ENCODE measurements at regions not wholly inside any gene's neighbourhood (a gene's known extent, or its start where the extent isn't known, plus 50 kb on each side); places are given as distances from the start of the nearest gene placed in this dataset.
"Not testable (repeated sequence)": the region's sequence is repeated elsewhere in the genome, so short reads cannot be mapped to it uniquely, and the experiment has no call there.

GRCh38 chr20:56766528-56766927 is 137.4 kb downstream of the TFAP2C start:
- no peak for DNase-seq (ENCODE audit: low read depth)

GRCh38 chr20:56769921-56770600 is 141.0 kb downstream of the TFAP2C start:
- no peak for DNase-seq (ENCODE audit: low read depth)

GRCh38 chr20:56773749-56774148 is 144.6 kb downstream of the TFAP2C start:
- peak; percentile 50 for DNase-seq (ENCODE audit: low read depth)

- DNase-seq (ENCODE audit: low read depth) = no peak
These were observed 145.8 kb downstream of the TFAP2C start for GRCh38 chr20:56774873-56775272.

- no peak for DNase-seq (ENCODE audit: low read depth)
These were observed 147.2 kb downstream of the TFAP2C start for GRCh38 chr20:56776345-56776744.

GRCh38 chr20:56778765-56779195 is 149.7 kb downstream of the TFAP2C start:
- DNase-seq (ENCODE audit: low read depth) = no peak

DNA sequence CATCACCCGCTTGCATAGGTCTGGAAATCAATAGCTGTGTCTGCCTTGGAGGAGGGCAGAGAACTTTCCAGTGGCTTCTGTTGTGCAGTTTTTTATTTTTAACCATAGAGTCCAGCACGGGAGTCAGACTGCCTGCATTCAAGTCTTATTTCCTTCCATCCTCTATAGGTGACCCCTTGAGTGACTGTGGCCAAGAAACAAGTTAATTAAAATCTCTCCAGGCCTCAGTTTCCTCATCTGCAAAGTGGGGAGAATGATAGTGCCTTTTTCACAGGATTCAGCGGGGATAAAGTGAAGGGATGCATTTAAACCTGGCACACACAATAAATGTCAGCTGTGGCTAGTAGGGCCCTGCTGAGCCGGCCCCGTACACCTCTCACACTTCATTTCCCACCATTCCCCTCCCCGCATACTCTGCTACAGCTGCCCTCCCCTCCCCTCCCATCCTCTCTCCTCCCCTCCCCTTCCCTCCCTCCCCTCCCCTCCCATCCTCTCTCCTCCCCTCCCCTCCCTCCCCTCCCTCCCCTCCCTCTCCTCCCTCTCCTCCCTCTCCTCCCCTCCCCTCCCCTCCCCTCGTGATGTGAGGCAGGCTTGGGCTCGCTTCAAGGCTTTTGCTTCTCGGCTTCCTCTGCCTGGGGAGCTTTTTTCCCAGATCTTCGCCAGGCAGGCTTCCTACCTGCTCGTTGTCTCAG is 150.5 kb downstream of the TFAP2C start:
- no peak for DNase-seq (ENCODE audit: low read depth)

DNA sequence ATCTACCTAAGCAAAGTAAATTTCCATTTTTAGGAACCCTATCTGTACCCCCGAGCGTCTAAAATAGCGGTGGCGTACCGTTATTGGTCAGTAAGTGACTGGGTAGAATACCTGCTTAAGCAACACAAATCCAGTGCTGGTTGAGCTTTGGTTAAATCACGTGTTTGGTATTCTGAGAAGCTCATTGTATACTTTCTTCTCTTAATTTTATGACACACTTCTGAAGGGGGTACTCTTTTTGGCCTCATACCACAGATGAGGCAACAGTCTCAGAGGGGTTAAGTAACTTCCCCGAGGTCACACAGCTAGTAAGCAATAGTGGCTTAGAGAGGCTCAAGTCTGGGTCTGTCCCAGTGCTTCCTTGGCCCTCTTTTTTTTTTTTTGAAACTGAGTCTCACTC is 151.2 kb downstream of the TFAP2C start:
- DNase-seq (ENCODE audit: low read depth) = no peak

DNA sequence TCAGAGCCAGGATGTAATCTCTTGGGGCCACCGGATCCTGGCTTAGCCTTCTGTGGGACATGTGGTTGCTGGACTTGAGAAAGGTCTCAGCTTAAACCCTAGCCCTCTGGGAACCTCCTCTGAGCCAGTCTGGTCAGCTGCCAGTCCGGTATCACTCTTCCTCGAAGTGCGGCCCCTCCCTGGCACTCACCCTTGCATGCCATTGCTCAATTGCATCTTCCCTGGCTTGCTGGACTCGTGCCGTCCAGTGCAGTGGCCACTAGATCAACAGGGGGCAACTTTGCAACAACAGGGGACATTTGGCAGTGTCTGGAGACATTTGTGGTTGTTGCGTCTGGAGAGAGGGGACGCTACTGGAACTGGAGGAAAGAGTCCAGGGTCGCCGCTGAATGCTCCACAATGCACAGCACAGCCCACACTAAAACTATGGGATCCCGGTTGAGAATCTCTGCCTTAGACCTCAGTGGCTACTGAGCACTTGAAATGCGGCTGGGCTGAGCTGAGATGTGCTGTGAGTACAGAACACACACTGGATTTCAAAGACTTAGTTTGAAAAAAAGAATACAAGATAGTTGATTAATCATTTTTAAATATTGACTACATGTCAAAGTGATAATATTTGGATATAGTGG is 152.1 kb downstream of the TFAP2C start:
- no peak for DNase-seq (ENCODE audit: low read depth)

DNA sequence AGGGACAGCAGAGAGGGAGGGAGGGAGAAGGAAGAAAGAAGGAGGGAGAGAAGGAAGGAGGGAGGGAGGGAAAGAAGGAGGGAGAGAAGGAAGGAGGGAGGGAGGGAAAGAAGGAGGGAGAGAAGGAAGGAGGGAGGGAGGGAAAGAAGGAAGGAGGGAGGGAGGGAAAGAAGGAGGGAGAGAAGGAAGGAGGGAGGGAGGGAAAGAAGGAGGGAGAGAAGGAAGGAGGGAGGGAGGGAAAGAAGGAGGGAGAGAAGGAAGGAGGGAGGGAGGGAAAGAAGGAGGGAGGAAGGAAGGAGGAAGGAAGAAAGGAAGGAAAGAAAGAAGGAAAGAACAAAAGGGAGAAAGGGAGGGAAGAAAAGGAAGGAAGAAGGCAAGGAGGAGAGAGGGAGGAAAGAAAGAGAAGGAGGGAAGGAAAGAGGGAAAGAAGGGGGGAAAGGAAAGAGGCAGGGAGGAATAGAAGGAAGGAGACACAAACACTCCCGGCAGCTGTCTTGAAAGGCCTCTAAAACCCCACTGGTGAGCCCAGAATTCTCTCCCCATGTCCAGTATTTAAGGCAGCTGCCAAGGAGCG is 153.0 kb downstream of the TFAP2C start:
- not testable (repeated sequence) for DNase-seq (ENCODE audit: low read depth)

GRCh38 chr20:56782814-56783213 is 153.7 kb downstream of the TFAP2C start:
- not testable (repeated sequence) for DNase-seq (ENCODE audit: low read depth)

- DNase-seq (ENCODE audit: low read depth) = no peak
These were observed 154.7 kb downstream of the TFAP2C start for GRCh38 chr20:56783826-56784225.

DNA sequence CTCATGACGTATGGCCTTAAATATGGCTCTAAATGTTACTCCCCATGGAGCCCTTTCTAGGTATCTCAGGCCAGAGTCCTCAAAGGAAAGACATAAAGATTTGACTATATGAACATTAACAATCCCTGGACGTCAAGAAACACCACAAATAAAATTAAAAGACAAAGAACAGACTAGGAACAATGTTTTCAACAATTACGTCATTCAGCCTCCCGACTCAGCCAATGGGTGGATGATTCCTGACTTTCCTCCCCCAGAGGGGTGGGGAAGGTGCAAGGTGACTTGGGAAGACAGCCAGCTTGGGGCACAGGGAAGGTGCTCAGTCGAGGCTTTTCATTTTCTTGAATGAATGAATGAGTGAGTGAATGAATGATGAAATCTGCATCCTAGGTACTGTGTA is 157.4 kb downstream of the TFAP2C start:
- no peak for DNase-seq (ENCODE audit: low read depth)

GRCh38 chr20:56788041-56788670 is 159.1 kb downstream of the TFAP2C start:
- no peak for DNase-seq (ENCODE audit: low read depth)

DNA sequence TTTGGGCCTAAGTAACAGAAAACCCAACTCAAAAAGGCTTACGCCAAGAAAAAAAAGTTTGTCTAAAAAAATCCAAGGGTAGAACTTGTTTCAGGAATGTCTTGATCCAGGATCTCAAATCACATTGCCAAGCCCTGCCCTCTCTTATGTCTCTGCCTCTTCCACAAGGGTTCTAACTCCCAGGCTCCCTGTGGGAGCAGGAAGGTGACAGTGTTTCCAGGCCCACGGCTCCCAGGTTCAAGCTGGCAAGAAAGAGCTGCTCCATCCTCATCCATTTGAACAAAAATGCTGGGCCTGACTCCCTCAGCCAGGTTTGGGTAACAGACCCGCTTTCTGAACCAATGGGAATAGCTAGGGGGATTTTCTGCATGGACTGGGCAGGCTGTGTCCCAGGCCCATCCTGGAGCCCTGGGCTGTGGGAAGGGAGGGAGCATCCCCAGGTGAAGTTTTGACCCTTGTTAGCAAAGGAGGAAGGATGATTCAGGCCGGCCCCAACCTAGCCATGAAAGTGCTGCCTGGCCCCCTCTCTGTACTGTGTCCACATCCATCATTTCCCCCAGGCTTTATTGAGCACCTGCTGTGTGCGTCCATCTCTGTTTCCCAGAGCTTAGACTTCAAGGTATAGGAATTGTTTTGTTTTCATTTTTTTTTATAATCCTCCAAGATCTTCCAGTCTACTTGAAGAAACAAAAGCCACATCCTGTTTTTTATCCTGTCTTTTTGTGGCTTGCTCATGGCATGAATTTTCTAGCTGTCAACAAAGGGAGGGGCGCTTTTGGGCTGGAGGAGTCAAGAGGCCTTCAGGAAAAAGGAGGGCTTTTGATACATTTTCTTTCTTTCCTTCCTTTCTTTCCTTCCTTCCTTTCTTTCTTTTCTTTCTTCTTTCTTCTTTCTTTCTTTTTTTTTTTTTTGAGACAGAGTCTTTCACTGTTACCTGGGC is 159.8 kb downstream of the TFAP2C start:
- no peak for DNase-seq (ENCODE audit: low read depth)

DNA sequence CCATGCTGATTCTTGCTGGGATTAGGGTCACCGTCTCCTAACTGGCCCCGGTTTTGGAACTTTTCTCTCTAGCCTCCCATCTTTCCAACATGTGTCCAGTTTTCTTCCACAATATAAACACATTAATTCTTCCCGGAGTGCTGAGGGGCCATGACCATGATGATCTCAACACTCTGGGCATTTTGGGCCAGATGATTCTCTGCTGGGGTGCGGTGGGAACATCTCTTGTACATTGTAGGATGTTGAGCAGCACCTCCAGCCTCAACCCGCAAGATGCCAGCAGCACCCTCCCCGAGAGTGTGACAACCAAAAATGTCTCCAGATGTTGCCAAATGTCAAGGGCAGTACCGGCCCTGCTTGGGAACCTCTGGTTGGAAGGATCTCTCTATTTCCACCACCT is 164.8 kb downstream of the TFAP2C start:
- DNase-seq (ENCODE audit: low read depth) = no peak

- no peak for DNase-seq (ENCODE audit: low read depth)
These were observed 166.4 kb downstream of the TFAP2C start for GRCh38 chr20:56795492-56795891.

DNA sequence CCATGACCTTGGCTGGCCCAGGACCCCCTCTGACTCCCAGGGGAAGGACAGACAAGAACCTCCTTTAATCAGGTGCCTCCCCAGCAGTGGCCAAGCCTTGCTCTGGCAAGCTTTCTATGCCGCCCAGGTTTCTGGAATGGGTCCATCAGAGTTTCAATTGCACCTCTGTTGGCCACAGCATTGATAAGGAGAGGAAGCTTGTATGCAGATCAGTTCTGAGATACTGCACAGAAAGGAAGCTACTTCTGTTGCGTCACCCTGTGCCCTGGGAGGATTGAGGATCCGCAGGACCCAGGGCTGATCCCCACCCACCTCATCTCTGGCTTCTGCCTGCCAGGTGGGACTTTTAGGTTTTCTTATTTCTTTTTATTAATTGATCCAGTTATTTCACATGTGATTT is 167.2 kb downstream of the TFAP2C start:
- no peak for DNase-seq (ENCODE audit: low read depth)

DNA sequence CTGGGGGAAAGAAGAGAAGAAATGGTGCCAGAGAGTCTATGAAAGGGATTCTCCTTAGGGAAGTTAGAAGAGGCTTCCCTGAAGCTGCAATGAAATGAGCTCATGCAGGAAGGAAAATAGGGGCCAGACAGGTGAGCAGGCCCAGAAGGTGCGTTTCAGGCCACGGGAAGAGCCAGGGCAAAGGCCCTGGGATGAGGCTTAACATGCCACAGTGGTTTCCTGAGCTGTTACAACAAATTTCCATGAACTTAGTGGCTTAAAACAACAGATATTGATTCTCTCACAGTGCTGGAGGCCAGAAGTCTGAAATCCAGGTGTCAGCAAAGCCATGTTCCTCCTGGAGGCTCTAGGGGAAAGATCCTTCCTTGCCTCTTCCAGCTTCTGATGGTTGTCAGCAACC is 167.9 kb downstream of the TFAP2C start:
- DNase-seq (ENCODE audit: low read depth) = no peak

DNA sequence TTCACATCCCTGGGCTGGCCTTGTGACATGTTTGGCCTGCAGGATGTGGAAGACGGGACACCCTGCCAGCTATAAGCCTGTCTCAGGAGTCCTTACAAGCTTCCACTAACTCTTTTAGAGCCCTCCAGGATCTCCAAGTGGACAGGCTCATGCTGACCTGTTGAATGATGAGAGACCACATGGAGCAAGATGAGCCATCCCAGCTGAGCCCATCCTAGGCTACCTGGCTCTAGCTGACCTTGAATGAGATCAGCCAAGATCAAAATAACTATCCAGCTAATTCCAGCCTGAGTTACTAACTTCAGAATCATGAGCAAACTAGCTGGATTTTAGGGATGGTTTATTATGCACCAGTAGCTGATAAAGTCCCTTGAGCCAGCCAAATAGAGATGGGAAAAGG is 169.5 kb downstream of the TFAP2C start:
- no peak for DNase-seq (ENCODE audit: low read depth)

DNA sequence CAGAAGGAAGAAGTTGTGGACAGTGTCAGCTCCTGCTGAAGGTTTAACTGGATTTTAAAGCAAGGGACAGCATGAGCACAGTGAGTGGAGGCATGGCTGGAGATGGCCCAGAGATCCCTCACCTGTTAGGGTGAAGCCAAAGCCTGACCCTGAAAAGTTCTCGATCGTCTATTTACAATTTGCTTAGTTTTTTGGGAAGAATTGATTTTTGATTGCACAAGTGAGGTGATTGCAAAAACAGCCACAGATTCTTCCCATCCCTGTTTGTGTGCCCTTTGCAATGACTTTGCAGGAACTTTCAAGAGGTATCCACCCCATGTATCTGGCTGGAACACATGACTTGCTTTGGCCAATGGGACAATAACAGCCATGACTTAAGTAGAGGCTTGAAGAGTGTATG is 170.1 kb downstream of the TFAP2C start:
- no peak for DNase-seq (ENCODE audit: low read depth)
